ENCODE measurements at regions not wholly inside any gene's neighbourhood (a gene's known extent, or its start where the extent isn't known, plus 50 kb on each side); places are given as distances from the start of the nearest gene placed in this dataset.

- no peak for TF ChIP-seq EZH2 (IDR thresholded peaks at IDR 0.05; ENCODE audit: insufficient read depth, poor library complexity, severe bottlenecking)
- no peak for TF ChIP-seq EZH2phosphoT487 (IDR thresholded peaks at IDR 0.05; ENCODE audit: insufficient read depth, low read depth)
Measured at GRCh38 chr15:35317217-35317616, 228.7 kb downstream of the DPH6 start.

All from GM23248 (cell line).